Dermis microvascular lymphatic vessel endothelial cell (primary cell): ENCODE measurements at regions not wholly inside any gene's neighbourhood (a gene's known extent, or its start where the extent isn't known, plus 50 kb on each side); places are given as distances from the start of the nearest gene placed in this dataset.

Experiments
- DNase-seq, 2 donors: peaks; one replicate each; pipeline versions ENCODE4 v3.0.0 to v3.0.0-alpha.2; 2010; ENCODE audit warnings: low read depth in 2 of 2

- no peak for DNase-seq
These were observed 76.7 kb downstream of the TRIM29 start for GRCh38 chr11:120061036-120061760.

GRCh38 chr11:120060512-120060911 lies 77.4 kb downstream of the TRIM29 start:
- DNase-seq = no peak

GRCh38 chr11:120058931-120059330 lies 79.0 kb downstream of the TRIM29 start:
- no peak for DNase-seq

- no peak for DNase-seq
These were observed 80.0 kb downstream of the TRIM29 start for GRCh38 chr11:120057595-120058581.

- no peak for DNase-seq
These were observed 80.9 kb downstream of the TRIM29 start for GRCh38 chr11:120057028-120057330.

- no peak for DNase-seq
These were observed 81.4 kb downstream of the TRIM29 start for GRCh38 chr11:120056301-120057027.

- DNase-seq = no peak
These were observed 82.3 kb downstream of the TRIM29 start for GRCh38 chr11:120055646-120056045.

- no peak for DNase-seq
These were observed 83.2 kb downstream of the TRIM29 start for GRCh38 chr11:120054753-120055045.

- no peak for DNase-seq
These were observed 83.7 kb downstream of the TRIM29 start for GRCh38 chr11:120054016-120054752.

GRCh38 chr11:120052196-120052775 lies 85.6 kb downstream of the TRIM29 start:
- DNase-seq = no peak

GRCh38 chr11:120044011-120044675 lies 93.8 kb downstream of the TRIM29 start:
- no peak for DNase-seq

- DNase-seq = no peak
These were observed 94.5 kb downstream of the TRIM29 start for GRCh38 chr11:120043328-120043945.

- no peak for DNase-seq
These were observed 96.3 kb downstream of the TRIM29 start for GRCh38 chr11:120041625-120042024.

GRCh38 chr11:120040151-120040840 lies 97.6 kb downstream of the TRIM29 start:
- DNase-seq = no peak

GRCh38 chr11:120039039-120039438 lies 98.9 kb downstream of the TRIM29 start:
- DNase-seq = no peak

- DNase-seq = no peak
These were observed 100.8 kb downstream of the TRIM29 start for GRCh38 chr11:120037111-120037510.

- DNase-seq = no peak
These were observed 102.2 kb downstream of the TRIM29 start for GRCh38 chr11:120035756-120036155.

- no peak for DNase-seq
These were observed 102.9 kb downstream of the TRIM29 start for GRCh38 chr11:120034881-120035630.
